GM12878 (cell line): ENCODE measurements at regions not wholly inside any gene's neighbourhood (a gene's known extent, or its start where the extent isn't known, plus 50 kb on each side); places are given as distances from the start of the nearest gene placed in this dataset.

Experiments
- CTCF ChIP-seq, 3 experiments: IDR thresholded peaks in 2 of 3; conservative IDR thresholded peaks in 1 of 3; 2 replicates each; pipeline ENCODE4 v1.5.1; 2011; ENCODE audit warnings: low read depth in 3 of 3, low read length in 3 of 3, mild to moderate bottlenecking in 3 of 3, control low read depth in 2 of 3, moderate library complexity in 2 of 3, inconsistent platforms in 1 of 3, mixed read lengths in 1 of 3; ENCODE audit not compliant: control insufficient read depth in 2 of 3, insufficient read depth in 1 of 3; ENCODE audit errors: extremely low read depth in 1 of 3
- E2F8 ChIP-seq: fragments of 450-650 bp; IDR thresholded peaks from 2 replicates; pipeline ENCODE4 v1.6.1; 2018; ENCODE audit warnings: mild to moderate bottlenecking, low read depth, moderate library complexity; ENCODE audit not compliant: partially characterized antibody
- MAX ChIP-seq: IDR thresholded peaks from 2 replicates; pipeline ENCODE4 v1.6.1; 2012; ENCODE audit warnings: low read depth, low read length, improper control_type of control experiment
- NBN ChIP-seq: fragments of 450-650 bp; IDR thresholded peaks from 2 replicates; pipeline ENCODE4 v1.6.1; 2016
- POLR2A ChIP-seq: IDR thresholded peaks from 2 replicates; pipeline ENCODE4 v1.6.1; 2011; ENCODE audit warnings: low read depth, mild to moderate bottlenecking, low read length
- TCF7 ChIP-seq: IDR thresholded peaks from 2 replicates; pipeline ENCODE4 v1.6.1; 2014; ENCODE audit warnings: antibody characterized with exemption, borderline replicate concordance
- ZNF274 ChIP-seq: IDR thresholded peaks from one replicate; pipeline ENCODE4 v1.8.0; 2011; ENCODE audit not compliant: insufficient read length, insufficient read depth

- no peak for TF ChIP-seq POLR2A
- no peak for TF ChIP-seq TCF7
- no peak for TF ChIP-seq E2F8
- TF ChIP-seq MAX: no peak
- no peak for TF ChIP-seq ZNF274
- no peak for TF ChIP-seq CTCF (IDR thresholded peaks at IDR 0.05 in 2 of 3, conservative IDR thresholded peaks at IDR 0.05 in 1 of 3; ENCODE audit: control insufficient read depth in 2 of 3, extremely low read depth in 1 of 3, insufficient read depth in 1 of 3, low read depth in 3 of 3, low read length in 3 of 3)
- TF ChIP-seq NBN: no peak
Measured at GRCh38 chr7:67928141-67928540, 931.5 kb downstream of the TYW1 start.
